ENCODE measurements at regions not wholly inside any gene's neighbourhood (a gene's known extent, or its start where the extent isn't known, plus 50 kb on each side); places are given as distances from the start of the nearest gene placed in this dataset.

- Histone ChIP-seq H3K4me3 (no peak overlapping the region), H3K27me3 (no peaks in the 10 kb centered on the region), H3K27ac (no peak overlapping the region), H3K36me3 (no peaks in the 10 kb centered on the region), H3K4me1 (no peaks in the 10 kb centered on the region), H3K9me3 (no peaks in the 10 kb centered on the region)
- intact Hi-C loops (cut with DNase I) = no loop called here
- no peak for TF ChIP-seq CTCF (IDR thresholded peaks at IDR 0.05)
- no peak for DNase-seq (ENCODE audit: low spot score in 2 of 2)
Observed at GRCh38 chr6:91816335-91816734, 1229.5 kb upstream of the MAP3K7 start.

GRCh38 chr6:91813641-91814040 is 1226.8 kb upstream of the MAP3K7 start:
- TF ChIP-seq CTCF (IDR thresholded peaks at IDR 0.05) = no peak
- Histone ChIP-seq H3K4me1 (no peaks in the 10 kb centered on the region), H3K27ac (no peak overlapping the region), H3K36me3 (no peaks in the 10 kb centered on the region), H3K4me3 (no peak overlapping the region), H3K9me3 (no peaks in the 10 kb centered on the region), H3K27me3 (no peaks in the 10 kb centered on the region)
- intact Hi-C loops (cut with DNase I) = no loop called here
- no peak for DNase-seq (ENCODE audit: low spot score in 2 of 2)

- no peak for TF ChIP-seq CTCF (IDR thresholded peaks at IDR 0.05)
- Histone ChIP-seq H3K36me3 (no peaks in the 10 kb centered on the region), H3K4me1 (no peaks in the 10 kb centered on the region), H3K9me3 (no peaks in the 10 kb centered on the region), H3K4me3 (no peak overlapping the region), H3K27me3 (no peaks in the 10 kb centered on the region), H3K27ac (no peak overlapping the region)
- intact Hi-C loops (cut with DNase I) = no loop called here
- DNase-seq (ENCODE audit: low spot score in 2 of 2) = no peak
Observed at GRCh38 chr6:91812596-91813274, 1225.9 kb upstream of the MAP3K7 start.

GRCh38 chr6:91804981-91805380 is 1218.1 kb upstream of the MAP3K7 start:
- no peak for TF ChIP-seq CTCF (IDR thresholded peaks at IDR 0.05)
- intact Hi-C loops (cut with DNase I) = no loop called here
- Histone ChIP-seq H3K27ac (no peak overlapping the region), H3K4me3 (no peak overlapping the region), H3K9me3 (no peaks in the 10 kb centered on the region), H3K4me1 (no peaks in the 10 kb centered on the region), H3K27me3 (no peaks in the 10 kb centered on the region), H3K36me3 (no peaks in the 10 kb centered on the region)
- no peak for DNase-seq (ENCODE audit: low spot score in 2 of 2)

GRCh38 chr6:91802431-91802830 is 1215.6 kb upstream of the MAP3K7 start:
- no peak for TF ChIP-seq CTCF (IDR thresholded peaks at IDR 0.05)
- intact Hi-C loops (cut with DNase I) = no loop called here

GRCh38 chr6:91796603-91797002 is 1209.7 kb upstream of the MAP3K7 start:
- TF ChIP-seq CTCF (IDR thresholded peaks at IDR 0.05) = no peak
- no peak for DNase-seq (ENCODE audit: low spot score in 2 of 2)
- Histone ChIP-seq H3K4me3 (no peak overlapping the region), H3K4me1 (no peaks in the 10 kb centered on the region), H3K9me3 (no peaks in the 10 kb centered on the region), H3K27me3 (no peaks in the 10 kb centered on the region), H3K27ac (no peak overlapping the region), H3K36me3 (no peaks in the 10 kb centered on the region)
- intact Hi-C loops (cut with DNase I) = no loop called here

More at GRCh38 chr6:91802431-91802830, 1215.6 kb upstream of the MAP3K7 start:
- H3K4me1 ChIP-seq = no peaks in the 10 kb centered on the region
- H3K4me3 ChIP-seq = no peak overlapping the region
- H3K27ac ChIP-seq = no peak overlapping the region
- no peaks in the 10 kb centered on the region for H3K9me3 ChIP-seq
- no peaks in the 10 kb centered on the region for H3K27me3 ChIP-seq
- DNase-seq (ENCODE audit: low spot score in 2 of 2) = no peak
- H3K36me3 ChIP-seq = no peaks in the 10 kb centered on the region
